ENCODE measurements at regions not wholly inside any gene's neighbourhood (a gene's known extent, or its start where the extent isn't known, plus 50 kb on each side); places are given as distances from the start of the nearest gene placed in this dataset.

- DNase-seq (ENCODE audit: low spot score), result no peak
Observed at GRCh38 chrX:134747006-134747405, 50.0 kb downstream of the PABIR2 start.

- DNase-seq (ENCODE audit: low spot score), result no peak
Observed at GRCh38 chrX:134746410-134746785, 50.6 kb downstream of the PABIR2 start.

GRCh38 chrX:134745636-134746409 is 51.2 kb downstream of the PABIR2 start:
- no peak for DNase-seq (ENCODE audit: low spot score)

- no peak for DNase-seq (ENCODE audit: low spot score)
Observed at GRCh38 chrX:134743091-134743490, 53.9 kb downstream of the PABIR2 start.

- no peak for DNase-seq (ENCODE audit: low spot score)
Observed at GRCh38 chrX:134742573-134742972, 54.4 kb downstream of the PABIR2 start.

- no peak for DNase-seq (ENCODE audit: low spot score)
Observed at GRCh38 chrX:134741746-134742145, 55.3 kb downstream of the PABIR2 start.

- DNase-seq (ENCODE audit: low spot score), result no peak
Observed at GRCh38 chrX:134738986-134739740, 57.8 kb downstream of the PABIR2 start.

- DNase-seq (ENCODE audit: low spot score), result no peak
Observed at GRCh38 chrX:134738445-134738844, 58.6 kb downstream of the PABIR2 start.

GRCh38 chrX:134737721-134738369 is 59.2 kb downstream of the PABIR2 start:
- DNase-seq (ENCODE audit: low spot score), result no peak

GRCh38 chrX:134737061-134737460 is 59.9 kb downstream of the PABIR2 start:
- DNase-seq (ENCODE audit: low spot score), result no peak

GRCh38 chrX:134736356-134736755 is 60.6 kb downstream of the PABIR2 start:
- no peak for DNase-seq (ENCODE audit: low spot score)

GRCh38 chrX:134735015-134735414 is 62.0 kb downstream of the PABIR2 start:
- DNase-seq (ENCODE audit: low spot score), result no peak

- DNase-seq (ENCODE audit: low spot score), result no peak
Observed at GRCh38 chrX:134734466-134734952, 62.5 kb downstream of the PABIR2 start.

- DNase-seq (ENCODE audit: low spot score), result no peak
Observed at GRCh38 chrX:134733591-134733990, 63.4 kb downstream of the PABIR2 start.

GRCh38 chrX:134732676-134733075 is 64.3 kb downstream of the PABIR2 start:
- no peak for DNase-seq (ENCODE audit: low spot score)

- DNase-seq (ENCODE audit: low spot score), result no peak
Observed at GRCh38 chrX:134732152-134732551, 64.9 kb downstream of the PABIR2 start.

- no peak for DNase-seq (ENCODE audit: low spot score)
Observed at GRCh38 chrX:134727363-134727762, 69.1 kb upstream of the PLAC1 start.

- DNase-seq (ENCODE audit: low spot score), result no peak
Observed at GRCh38 chrX:134725103-134725690, 66.9 kb upstream of the PLAC1 start.

- DNase-seq (ENCODE audit: low spot score), result no peak
Observed at GRCh38 chrX:134721766-134722532, 63.7 kb upstream of the PLAC1 start.

- DNase-seq (ENCODE audit: low spot score), result no peak
Observed at GRCh38 chrX:134718966-134719317, 60.7 kb upstream of the PLAC1 start.

GRCh38 chrX:134718105-134718965 is 60.1 kb upstream of the PLAC1 start:
- peak; percentile 13 for DNase-seq (ENCODE audit: low spot score)
